Uterus (tissue), 3 donors: ENCODE measurements at regions not wholly inside any gene's neighbourhood (a gene's known extent, or its start where the extent isn't known, plus 50 kb on each side); places are given as distances from the start of the nearest gene placed in this dataset.
A peak's percentile ranks its signal among the peaks of the same experiment; 100 is the strongest.
"Not testable (repeated sequence)": the region's sequence is repeated elsewhere in the genome, so short reads cannot be mapped to it uniquely, and the experiment has no call there.

Experiments
- DNase-seq, 2 donors: peaks; one replicate each; pipeline ENCODE4 v3.0.0-alpha.2; 2019 to 2020
- H3K27ac ChIP-seq, 2 donors: fragments of 200-600 bp; sonication (generic); 1 replicate in 1 of 2; 2 replicates in 1 of 2; pipeline ENCODE4 v1.5.1; 2016 to 2018
- H3K27me3 ChIP-seq, 2 donors: fragments of 200-600 bp; sonication (generic); one replicate each; pipeline ENCODE4 v1.5.1; 2018 to 2019; ENCODE audit warnings: control low read depth in 1 of 2
- H3K36me3 ChIP-seq, 2 donors: fragments of 200-600 bp; sonication (generic); one replicate each; pipeline ENCODE4 v1.5.1; 2019; ENCODE audit warnings: control low read depth in 1 of 2
- H3K4me1 ChIP-seq, 2 donors: fragments of 200-600 bp; sonication (generic); one replicate each; pipeline ENCODE4 v1.5.1; 2018 to 2019; ENCODE audit warnings: control low read depth in 1 of 2
- H3K4me3 ChIP-seq, 2 donors: fragments of 200-600 bp; sonication (generic); 1 replicate in 1 of 2; 2 replicates in 1 of 2; pipeline ENCODE4 v1.5.1; 2018 to 2019; ENCODE audit warnings: mild to moderate bottlenecking in 1 of 2
- H3K9me3 ChIP-seq, 2 donors: fragments of 200-600 bp; sonication (generic); one replicate each; pipeline ENCODE4 v1.5.1; 2019; ENCODE audit warnings: control low read depth in 1 of 2
- CTCF ChIP-seq, 4 experiments: fragments of 200-600 bp in 2 of 4; fragments of 450-650 bp in 2 of 4; sonication (generic) in 2 of 4; IDR thresholded peaks; one replicate each; pipeline ENCODE4 v1.5.1; 2016 to 2019; ENCODE audit warnings: antibody characterized with exemption in 4 of 4, mild to moderate bottlenecking in 2 of 4, moderate library complexity in 1 of 4
- POLR2A ChIP-seq, 2 donors: fragments of 450-650 bp; IDR thresholded peaks; one replicate each; pipeline ENCODE4 v1.6.1; 2016; ENCODE audit warnings: antibody characterized with exemption in 2 of 2, mild to moderate bottlenecking in 1 of 2, moderate library complexity in 1 of 2
- intact Hi-C: fragments of 100-400 bp; cut with DNase I; formaldehyde crosslinking; loops from one replicate; pipeline ENCODE4 v1.15.1; 2023; ENCODE audit warnings: low total_unique reads
- donor health status: DM: yes; HTN: yes; CAD: no.

GRCh38 chr2:67612576-67613042, 215.5 kb downstream of the ETAA1 start:
- intact Hi-C loops, result no loop called here
- H3K36me3 ChIP-seq, result no peaks in the 10 kb centered on the region
- DNase-seq, result no peak
- H3K4me1 ChIP-seq, result no peaks in the 10 kb centered on the region
- no peak overlapping the region for H3K27ac ChIP-seq
- no peak overlapping the region for H3K4me3 ChIP-seq
- no peaks in the 10 kb centered on the region for H3K9me3 ChIP-seq
- no peaks in the 10 kb centered on the region for H3K27me3 ChIP-seq
- TF ChIP-seq CTCF (IDR thresholded peaks at IDR 0.05) (no peak), POLR2A (IDR thresholded peaks at IDR 0.05) (no peak)

GRCh38 chr2:67613227-67613626, 216.1 kb downstream of the ETAA1 start:
- intact Hi-C loops, result no loop called here
- H3K27ac ChIP-seq, result no peak overlapping the region
- no peaks in the 10 kb centered on the region for H3K36me3 ChIP-seq
- H3K27me3 ChIP-seq, result no peaks in the 10 kb centered on the region
- H3K4me1 ChIP-seq, result no peaks in the 10 kb centered on the region
- no peak for TF ChIP-seq POLR2A (IDR thresholded peaks at IDR 0.05)
- no peak for TF ChIP-seq CTCF (IDR thresholded peaks at IDR 0.05)
- no peak overlapping the region for H3K4me3 ChIP-seq
- H3K9me3 ChIP-seq, result no peaks in the 10 kb centered on the region
- no peak for DNase-seq

GRCh38 chr2:67614454-67614853, 217.3 kb downstream of the ETAA1 start:
- TF ChIP-seq CTCF (IDR thresholded peaks at IDR 0.05) (no peak), POLR2A (IDR thresholded peaks at IDR 0.05) (no peak)
- intact Hi-C loops, result no loop called here
- Histone ChIP-seq H3K4me3 (no peak overlapping the region), H3K4me1 (no peaks in the 10 kb centered on the region), H3K27me3 (no peaks in the 10 kb centered on the region), H3K27ac (no peak overlapping the region), H3K36me3 (no peaks in the 10 kb centered on the region), H3K9me3 (no peaks in the 10 kb centered on the region)
- no peak for DNase-seq

- DNase-seq, result peak in 1 of 2 donors; percentile 20
- H3K9me3 ChIP-seq, result no peaks in the 10 kb centered on the region
- H3K36me3 ChIP-seq, result no peaks in the 10 kb centered on the region
- no peak overlapping the region for H3K4me3 ChIP-seq
- H3K27ac ChIP-seq, result no peak overlapping the region
- H3K27me3 ChIP-seq, result no peaks in the 10 kb centered on the region
- no peaks in the 10 kb centered on the region for H3K4me1 ChIP-seq
- intact Hi-C loops, result no loop called here
- TF ChIP-seq CTCF (IDR thresholded peaks at IDR 0.05) (no peak), POLR2A (IDR thresholded peaks at IDR 0.05) (no peak)
These were observed 219.6 kb downstream of the ETAA1 start for GRCh38 chr2:67616749-67617148.

- Histone ChIP-seq H3K4me1 (no peaks in the 10 kb centered on the region), H3K27me3 (no peaks in the 10 kb centered on the region), H3K27ac (no peak overlapping the region), H3K9me3 (no peaks in the 10 kb centered on the region), H3K36me3 (no peaks in the 10 kb centered on the region), H3K4me3 (no peak overlapping the region)
- no peak for DNase-seq
- TF ChIP-seq CTCF (IDR thresholded peaks at IDR 0.05), result no peak
- no peak for TF ChIP-seq POLR2A (IDR thresholded peaks at IDR 0.05)
- intact Hi-C loops, result no loop called here
These were observed 222.1 kb downstream of the ETAA1 start for GRCh38 chr2:67619204-67619603.

GRCh38 chr2:67623741-67624140, 226.6 kb downstream of the ETAA1 start:
- DNase-seq, H3K4me3 ChIP-seq, H3K27ac ChIP-seq, H3K36me3 ChIP-seq, H3K27me3 ChIP-seq, H3K9me3 ChIP-seq, intact Hi-C loops: not testable (repeated sequence)
- peaks cover 0 to 12% of the 10 kb centered on the region in 2 donors for H3K4me1 ChIP-seq
